ENCODE measurements at regions not wholly inside any gene's neighbourhood (a gene's known extent, or its start where the extent isn't known, plus 50 kb on each side); places are given as distances from the start of the nearest gene placed in this dataset.

DNA sequence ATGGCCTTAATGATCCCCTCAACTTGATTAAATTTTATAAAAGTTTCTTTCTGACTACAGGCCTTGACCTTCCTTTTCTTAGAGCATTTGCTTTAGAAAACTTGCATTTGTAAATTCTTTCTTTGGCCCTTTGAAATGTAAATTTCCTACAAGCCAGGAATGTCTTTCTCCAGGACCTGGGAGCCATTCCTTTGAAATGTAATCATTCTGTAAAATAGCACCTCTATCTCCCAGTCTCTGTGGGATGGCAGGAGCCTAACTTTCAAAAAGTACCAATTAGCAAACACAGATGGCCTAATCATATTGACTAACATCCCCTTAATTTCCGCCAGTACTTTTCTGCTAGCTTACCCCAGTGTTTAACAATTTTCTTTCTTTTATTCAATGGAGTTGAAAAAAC lies 1394.2 kb upstream of the ATXN8OS start:
- TF ChIP-seq POLR2AphosphoS5 (IDR thresholded peaks at IDR 0.05) = no peak
- TF ChIP-seq, protein P1, sequence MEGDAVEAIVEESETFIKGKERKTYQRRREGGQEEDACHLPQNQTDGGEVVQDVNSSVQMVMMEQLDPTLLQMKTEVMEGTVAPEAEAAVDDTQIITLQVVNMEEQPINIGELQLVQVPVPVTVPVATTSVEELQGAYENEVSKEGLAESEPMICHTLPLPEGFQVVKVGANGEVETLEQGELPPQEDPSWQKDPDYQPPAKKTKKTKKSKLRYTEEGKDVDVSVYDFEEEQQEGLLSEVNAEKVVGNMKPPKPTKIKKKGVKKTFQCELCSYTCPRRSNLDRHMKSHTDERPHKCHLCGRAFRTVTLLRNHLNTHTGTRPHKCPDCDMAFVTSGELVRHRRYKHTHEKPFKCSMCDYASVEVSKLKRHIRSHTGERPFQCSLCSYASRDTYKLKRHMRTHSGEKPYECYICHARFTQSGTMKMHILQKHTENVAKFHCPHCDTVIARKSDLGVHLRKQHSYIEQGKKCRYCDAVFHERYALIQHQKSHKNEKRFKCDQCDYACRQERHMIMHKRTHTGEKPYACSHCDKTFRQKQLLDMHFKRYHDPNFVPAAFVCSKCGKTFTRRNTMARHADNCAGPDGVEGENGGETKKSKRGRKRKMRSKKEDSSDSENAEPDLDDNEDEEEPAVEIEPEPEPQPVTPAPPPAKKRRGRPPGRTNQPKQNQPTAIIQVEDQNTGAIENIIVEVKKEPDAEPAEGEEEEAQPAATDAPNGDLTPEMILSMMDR (IDR thresholded peaks at IDR 0.05) = no peak
- TF ChIP-seq POLR2A (IDR thresholded peaks at IDR 0.05) = no peak
